H1 (cell line): ENCODE measurements at regions not wholly inside any gene's neighbourhood (a gene's known extent, or its start where the extent isn't known, plus 50 kb on each side); places are given as distances from the start of the nearest gene placed in this dataset.

Experiments used
- CTCF ChIA-PET: fragments of 300-600 bp; sonication (Branson Sonifier 250); formaldehyde crosslinking; loops from one replicate; lab custom pipeline; 2021; ENCODE audit not compliant: partially characterized antibody; lab: Charles Lee
- POLR2A ChIA-PET: fragments of 300-600 bp; sonication (Branson Sonifier 250); formaldehyde crosslinking; loops from one replicate; lab custom pipeline; 2021; ENCODE audit warnings: inconsistent platforms; ENCODE audit not compliant: partially characterized antibody; lab: Charles Lee
- DNase-seq, 2 experiments: peaks; one replicate each; pipeline versions ENCODE4 v3.0.0 to v3.0.0-alpha.2; 2010 to 2022; ENCODE audit warnings: low spot score in 2 of 2, low read depth in 1 of 2, mixed read lengths in 1 of 2
- FAIRE-seq: peaks from 2 replicates; lab custom pipeline; 2011; peaks lifted over from hg19 to GRCh38; lab: Jason Lieb, UNC
- H2AFZ ChIP-seq: 2 replicates; pipeline ENCODE4 v1.8.1; 2012; ENCODE audit warnings: low read length, inconsistent platforms
- H2AK5ac ChIP-seq: 2 replicates; pipeline ENCODE4 v1.6.1; 2013; ENCODE audit warnings: low read depth, low read length
- H2BK120ac ChIP-seq: replicated peaks from 2 replicates; pipeline ENCODE3; 2013; ENCODE audit warnings: low read depth, low read length, inconsistent platforms
- H2BK12ac ChIP-seq: 2 replicates; pipeline ENCODE4 v1.6.1; 2013; ENCODE audit warnings: low read depth, low read length
- H2BK15ac ChIP-seq: 2 replicates; pipeline ENCODE4 v1.6.1; 2013; ENCODE audit warnings: low read length
- H2BK20ac ChIP-seq: 2 replicates; pipeline ENCODE4 v1.6.1; 2013; ENCODE audit warnings: low read length
- H2BK5ac ChIP-seq: 2 replicates; pipeline ENCODE4 v1.6.1; 2013; ENCODE audit warnings: low read depth, low read length
- H3K14ac ChIP-seq: 2 replicates; pipeline ENCODE4 v1.6.1; 2013; ENCODE audit warnings: inconsistent platforms; ENCODE audit not compliant: insufficient read length
- H3K18ac ChIP-seq: 2 replicates; pipeline ENCODE4 v1.6.1; 2013; ENCODE audit warnings: low read length; ENCODE audit errors: extremely low read depth
- H3K23ac ChIP-seq: 2 replicates; pipeline ENCODE4 v1.6.1; 2013; ENCODE audit warnings: inconsistent platforms; ENCODE audit not compliant: insufficient read length
- H3K23me2 ChIP-seq: 2 replicates; pipeline ENCODE4 v1.6.1; 2013; ENCODE audit warnings: low read depth, low read length
- H3K27ac ChIP-seq: 2 replicates; pipeline ENCODE4 v1.6.1; 2011; ENCODE audit warnings: low read depth, low read length, inconsistent platforms
- H3K27me3 ChIP-seq, 4 experiments: replicated peaks in 1 of 4; 1 replicate in 1 of 4; 2 replicates in 3 of 4; pipeline versions ENCODE4 v1.6.1 to v1.8.1; 2011 to 2013; ENCODE audit warnings: low read length in 3 of 4, mild to moderate bottlenecking in 3 of 4, inconsistent platforms in 2 of 4, mixed read lengths in 2 of 4, moderate library complexity in 1 of 4; ENCODE audit not compliant: control insufficient read depth in 3 of 4, insufficient read depth in 3 of 4; ENCODE audit errors: extremely low read depth in 1 of 4
- H3K36me3 ChIP-seq, 4 experiments: 2 replicates each; pipeline versions ENCODE4 v1.6.1 to v1.8.1; 2011 to 2013; ENCODE audit warnings: mild to moderate bottlenecking in 4 of 4, low read length in 3 of 4, moderate library complexity in 2 of 4, control low read depth in 1 of 4, inconsistent platforms in 1 of 4; ENCODE audit not compliant: insufficient read depth in 4 of 4, control insufficient read depth in 2 of 4
- H3K4ac ChIP-seq: replicated peaks from 2 replicates; pipeline ENCODE3; 2013; ENCODE audit warnings: low read length, low read depth, mixed read lengths, inconsistent platforms; ENCODE audit not compliant: insufficient read length
- H3K4me1 ChIP-seq, 4 experiments: replicated peaks in 1 of 4; 1 replicate in 1 of 4; 2 replicates in 3 of 4; pipeline versions ENCODE4 v1.6.1 to v1.8.1; 2011 to 2013; ENCODE audit warnings: low read length in 3 of 4, inconsistent platforms in 2 of 4, mixed read lengths in 1 of 4; ENCODE audit not compliant: insufficient read depth in 4 of 4, control insufficient read depth in 3 of 4
- H3K4me2 ChIP-seq, 2 experiments: 2 replicates each; pipeline versions ENCODE4 v1.6.1 to v1.8.1; 2011 to 2013; ENCODE audit warnings: low read depth in 2 of 2, low read length in 2 of 2, control low read depth in 1 of 2, inconsistent platforms in 1 of 2, mild to moderate bottlenecking in 1 of 2; ENCODE audit not compliant: insufficient read depth in 1 of 2
- H3K4me3 ChIP-seq, 4 experiments: fragments of 200-600, 300-600 bp in 1 of 4; sonication (generic), shearing (Covaris generic), sonication (Bioruptor Twin) in 1 of 4; 2 replicates each; pipeline versions ENCODE4 v1.5.1 to v1.8.1; 2011 to 2016; ENCODE audit warnings: low read length in 4 of 4, low read depth in 3 of 4, control low read depth in 2 of 4, inconsistent platforms in 2 of 4, mild to moderate bottlenecking in 2 of 4, mixed read lengths in 1 of 4, moderate library complexity in 1 of 4; ENCODE audit not compliant: insufficient read depth in 2 of 4; ENCODE audit errors: extremely low read depth in 1 of 4
- H3K56ac ChIP-seq: replicated peaks from 2 replicates; pipeline ENCODE3; 2013; ENCODE audit warnings: low read depth, mild to moderate bottlenecking, mixed read lengths, low read length, inconsistent platforms; ENCODE audit not compliant: insufficient read length
- H3K79me1 ChIP-seq: 2 replicates; pipeline ENCODE4 v1.6.1; 2013; ENCODE audit warnings: low read depth, low read length, control low read depth
- H3K79me2 ChIP-seq, 2 experiments: 2 replicates each; pipeline versions ENCODE4 v1.6.1 to v1.8.1; 2012 to 2013; ENCODE audit warnings: low read length in 2 of 2, mild to moderate bottlenecking in 2 of 2, inconsistent platforms in 1 of 2; ENCODE audit not compliant: insufficient read depth in 2 of 2, control insufficient read depth in 1 of 2
- H3K9ac ChIP-seq, 4 experiments: replicated peaks in 1 of 4; 1 replicate in 1 of 4; 2 replicates in 3 of 4; pipeline versions ENCODE4 v1.6.1 to v1.8.1; 2011 to 2013; ENCODE audit warnings: low read depth in 3 of 4, low read length in 3 of 4, control low read depth in 2 of 4, mild to moderate bottlenecking in 2 of 4, moderate library complexity in 2 of 4, inconsistent platforms in 1 of 4; ENCODE audit errors: extremely low read depth in 1 of 4
- H3K9me3 ChIP-seq, 2 experiments: 2 replicates each; pipeline versions ENCODE4 v1.6.1 to v1.8.1; 2012 to 2013; ENCODE audit warnings: mild to moderate bottlenecking in 2 of 2, moderate library complexity in 2 of 2, control low read depth in 1 of 2, inconsistent platforms in 1 of 2, low read depth in 1 of 2, low read length in 1 of 2, mixed read lengths in 1 of 2; ENCODE audit not compliant: insufficient read depth in 2 of 2
- H4K20me1 ChIP-seq, 2 experiments: replicated peaks in 1 of 2; 2 replicates each; pipeline versions ENCODE3 to v1.8.1; 2011 to 2013; ENCODE audit warnings: inconsistent platforms in 2 of 2, low read length in 2 of 2, mild to moderate bottlenecking in 1 of 2; ENCODE audit not compliant: insufficient read depth in 2 of 2, control insufficient read depth in 1 of 2
- H4K5ac ChIP-seq: 2 replicates; pipeline ENCODE4 v1.6.1; 2013; ENCODE audit warnings: low read length, low read depth, mixed read lengths, inconsistent platforms; ENCODE audit not compliant: insufficient read length
- H4K8ac ChIP-seq: 2 replicates; pipeline ENCODE4 v1.8.0; 2013; ENCODE audit warnings: mild to moderate bottlenecking, moderate library complexity, low read length, inconsistent platforms; ENCODE audit not compliant: insufficient read depth; ENCODE audit errors: extremely low read depth
- H4K91ac ChIP-seq: replicated peaks from 2 replicates; pipeline ENCODE3; 2013; ENCODE audit warnings: low read length, mixed read lengths, inconsistent platforms; ENCODE audit not compliant: insufficient read length
- ASH2L ChIP-seq: fragments of 200-600, 300-600 bp; sonication (generic); IDR thresholded peaks from one replicate; pipeline ENCODE4 v1.7.1; 2017; ENCODE audit warnings: low read length
- HDAC2 ChIP-seq, 2 experiments: fragments of 300-600 bp in 1 of 2; sonication (generic) in 1 of 2; IDR thresholded peaks; 2 replicates each; pipeline ENCODE4 v1.6.1; 2011 to 2012; ENCODE audit warnings: low read depth in 2 of 2, low read length in 2 of 2, mild to moderate bottlenecking in 2 of 2, moderate library complexity in 2 of 2, borderline replicate concordance in 1 of 2, inconsistent platforms in 1 of 2
- NRF1 ChIP-seq: IDR thresholded peaks from 2 replicates; pipeline ENCODE4 v1.6.1; 2011; ENCODE audit warnings: mild to moderate bottlenecking, low read depth, low read length, improper control_type of control experiment
- RXRA ChIP-seq: IDR thresholded peaks from 2 replicates; pipeline ENCODE4 v1.6.1; 2011; ENCODE audit warnings: low read depth, mild to moderate bottlenecking, low read length, moderate library complexity; ENCODE audit not compliant: insufficient read depth
- SRF ChIP-seq: IDR thresholded peaks from 2 replicates; pipeline ENCODE4 v1.6.1; 2011; ENCODE audit warnings: mild to moderate bottlenecking, low read depth, low read length, moderate library complexity
- TCF12 ChIP-seq: IDR thresholded peaks from 2 replicates; pipeline ENCODE4 v1.6.1; 2011; ENCODE audit warnings: low read depth, mild to moderate bottlenecking, low read length
- WGBS, 2 experiments: shearing (Covaris generic) in 1 of 2; methylation state at CpG; one replicate each; pipeline versions ENCODE4 v1.1.6 to v1.1.7; 2013 to 2015; ENCODE audit warnings: low lambda C conversion rate in 2 of 2, mixed read lengths in 2 of 2, inconsistent platforms in 1 of 2, low coverage in 1 of 2, missing lambda C conversion rate in 1 of 2; ENCODE audit not compliant: insufficient replicate concordance in 2 of 2, insufficient coverage in 1 of 2, insufficient read length in 1 of 2; ENCODE audit errors: extremely low coverage in 1 of 2, missing lambda C conversion rate in 1 of 2; 5-methylcytosine and 5-hydroxymethylcytosine counted together
- TF ChIP-seq, protein P1 (sequence below): IDR thresholded peaks from 2 replicates; pipeline ENCODE4 v1.6.1; 2012; ENCODE audit warnings: low read length, inconsistent platforms

DNA sequence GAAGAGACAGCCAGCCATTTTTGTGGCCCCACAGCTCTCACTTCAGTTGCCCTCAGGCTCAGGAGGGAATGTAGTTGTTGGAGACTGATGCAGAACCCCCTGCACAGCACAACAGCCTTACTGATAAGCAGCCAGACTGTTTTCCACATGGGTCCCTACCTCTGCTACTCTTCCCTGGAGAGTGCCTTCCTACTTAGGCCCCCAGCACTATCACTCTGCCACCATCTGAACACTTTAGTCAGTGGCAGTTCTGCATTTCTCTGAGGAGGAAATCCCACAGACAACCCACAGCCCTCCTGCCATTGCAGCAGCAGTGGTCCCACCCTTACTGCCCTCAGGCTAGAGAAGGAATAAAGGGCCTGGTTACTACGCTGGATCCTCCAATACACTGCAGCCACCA is 61.8 kb upstream of the PTPRD start:
- H3K4me1 ChIP-seq = no peaks in the 10 kb centered on the region
- no CpG with 5 or more reads among the region's 1 CpG for WGBS, 2 experiments
- no peak overlapping the region for H2BK120ac ChIP-seq
- no peak overlapping the region for H3K4me3 ChIP-seq
- H3K14ac ChIP-seq = no peak overlapping the region
- H3K9me3 ChIP-seq = no peaks in the 10 kb centered on the region
- H2AK5ac ChIP-seq = no peak overlapping the region
- no peak overlapping the region for H4K8ac ChIP-seq
- H3K27me3 ChIP-seq = no peaks in the 10 kb centered on the region
- no peak overlapping the region for H2BK20ac ChIP-seq
- ChIA-PET POLR2A (no interaction called here), CTCF (interaction anchor here (0.6 to 1.3 kb wide), 2 partner anchors 11 kb away, joined by 3 read pairs; no protein-coding TSS in a partner anchor)
- no peaks in the 10 kb centered on the region for H3K79me1 ChIP-seq
- H3K36me3 ChIP-seq = no peaks in the 10 kb centered on the region
- no peaks in the 10 kb centered on the region for H3K79me2 ChIP-seq
- FAIRE-seq (no peak), DNase-seq (no peak)
- H2AFZ ChIP-seq = no peak overlapping the region
- H4K5ac ChIP-seq = no peak overlapping the region
- H3K4me2 ChIP-seq = no peak overlapping the region
- no peak overlapping the region for H3K18ac ChIP-seq
- H2BK15ac ChIP-seq = no peak overlapping the region
- no peak overlapping the region for H2BK12ac ChIP-seq
- no peaks in the 10 kb centered on the region for H3K23me2 ChIP-seq
- H3K9ac ChIP-seq = no peak overlapping the region
- H3K4ac ChIP-seq = no peak overlapping the region
- H3K23ac ChIP-seq = no peak overlapping the region
- no peak overlapping the region for H2BK5ac ChIP-seq
- H4K20me1 ChIP-seq = no peaks in the 10 kb centered on the region
- H3K27ac ChIP-seq = no peak overlapping the region
- H3K56ac ChIP-seq = no peak overlapping the region
- no peak overlapping the region for H4K91ac ChIP-seq
- TF ChIP-seq TCF12 (no peak), RXRA (no peak), ASH2L (no peak), SRF (no peak), NRF1 (no peak), HDAC2 (IDR thresholded peaks at IDR 0.05; ENCODE audit: borderline replicate concordance in 1 of 2, low read depth in 2 of 2, low read length in 2 of 2) (no peak)
- TF ChIP-seq, protein P1, sequence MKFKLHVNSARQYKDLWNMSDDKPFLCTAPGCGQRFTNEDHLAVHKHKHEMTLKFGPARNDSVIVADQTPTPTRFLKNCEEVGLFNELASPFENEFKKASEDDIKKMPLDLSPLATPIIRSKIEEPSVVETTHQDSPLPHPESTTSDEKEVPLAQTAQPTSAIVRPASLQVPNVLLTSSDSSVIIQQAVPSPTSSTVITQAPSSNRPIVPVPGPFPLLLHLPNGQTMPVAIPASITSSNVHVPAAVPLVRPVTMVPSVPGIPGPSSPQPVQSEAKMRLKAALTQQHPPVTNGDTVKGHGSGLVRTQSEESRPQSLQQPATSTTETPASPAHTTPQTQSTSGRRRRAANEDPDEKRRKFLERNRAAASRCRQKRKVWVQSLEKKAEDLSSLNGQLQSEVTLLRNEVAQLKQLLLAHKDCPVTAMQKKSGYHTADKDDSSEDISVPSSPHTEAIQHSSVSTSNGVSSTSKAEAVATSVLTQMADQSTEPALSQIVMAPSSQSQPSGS = no peak
